ENCODE measurements at regions not wholly inside any gene's neighbourhood (a gene's known extent, or its start where the extent isn't known, plus 50 kb on each side); places are given as distances from the start of the nearest gene placed in this dataset.

- no peak for TF ChIP-seq CTCF (IDR thresholded peaks at IDR 0.05 in 2 of 3, conservative IDR thresholded peaks at IDR 0.05 in 1 of 3; ENCODE audit: borderline replicate concordance in 1 of 3, insufficient read depth in 1 of 3, low read depth in 2 of 3, low read length in 2 of 3)
- no peak for TF ChIP-seq POLR2AphosphoS5 (IDR thresholded peaks at IDR 0.05; ENCODE audit: low read depth, low read length)
- TF ChIP-seq FOSL1 (IDR thresholded peaks at IDR 0.05; ENCODE audit: low read depth): no peak
- no peak for TF ChIP-seq JUND (IDR thresholded peaks at IDR 0.05)
- no peak for TF ChIP-seq RAD21 (IDR thresholded peaks at IDR 0.05; ENCODE audit: low read depth)
- no peak for TF ChIP-seq REST (IDR thresholded peaks at IDR 0.05; ENCODE audit: low read depth)
- TF ChIP-seq YY1 (IDR thresholded peaks at IDR 0.05; ENCODE audit: extremely low read depth, insufficient replicate concordance, low read depth, low read length): no peak
- TF ChIP-seq SP1 (IDR thresholded peaks at IDR 0.05; ENCODE audit: low read depth): no peak
- TF ChIP-seq EZH2 (IDR thresholded peaks at IDR 0.05): no peak
- TF ChIP-seq SIN3A (IDR thresholded peaks at IDR 0.05; ENCODE audit: low read depth): no peak
- TF ChIP-seq EZH2phosphoT487 (IDR thresholded peaks at IDR 0.05; ENCODE audit: borderline replicate concordance): no peak
- no peak for TF ChIP-seq POLR2A (IDR thresholded peaks at IDR 0.05; ENCODE audit: borderline replicate concordance, extremely low read depth, insufficient read depth, insufficient read length)
Observed at GRCh38 chr13:72112216-72112615, 245.2 kb upstream of the DACH1 start.
